HUES48 (cell line): ENCODE measurements at regions not wholly inside any gene's neighbourhood (a gene's known extent, or its start where the extent isn't known, plus 50 kb on each side); places are given as distances from the start of the nearest gene placed in this dataset.
"Not testable (repeated sequence)": the region's sequence is repeated elsewhere in the genome, so short reads cannot be mapped to it uniquely, and the experiment has no call there.

Source experiments
- H3K27ac ChIP-seq: one replicate; pipeline ENCODE4 v1.7.0; 2013; ENCODE audit warnings: low read depth, low read length, inconsistent platforms
- H3K27me3 ChIP-seq: 2 replicates; pipeline ENCODE4 v1.6.1; 2013; ENCODE audit warnings: mild to moderate bottlenecking, low read length; ENCODE audit not compliant: control insufficient read depth, insufficient read depth
- H3K36me3 ChIP-seq: 2 replicates; pipeline ENCODE4 v1.6.1; 2013; ENCODE audit warnings: low read length; ENCODE audit not compliant: control insufficient read depth, insufficient read depth
- H3K4me1 ChIP-seq: 2 replicates; pipeline ENCODE4 v1.6.1; 2013; ENCODE audit warnings: mild to moderate bottlenecking, low read length; ENCODE audit not compliant: control insufficient read depth, insufficient read depth
- H3K4me3 ChIP-seq: 2 replicates; pipeline ENCODE4 v1.5.1; 2013; ENCODE audit warnings: mild to moderate bottlenecking, low read depth, low read length
- H3K9ac ChIP-seq: 2 replicates; pipeline ENCODE4 v1.6.1; 2013; ENCODE audit warnings: mild to moderate bottlenecking, low read depth, low read length, moderate library complexity
- H3K9me3 ChIP-seq: 2 replicates; pipeline ENCODE4 v1.6.1; 2013; ENCODE audit warnings: low read length; ENCODE audit not compliant: control insufficient read depth, insufficient read depth

GRCh38 chr2:31698722-31699121 is 118.0 kb upstream of the SRD5A2 start:
- Histone ChIP-seq H3K9ac (no peak overlapping the region), H3K36me3 (no peaks in the 10 kb centered on the region), H3K9me3 (peaks cover 68% of the 10 kb centered on the region), H3K4me1 (no peaks in the 10 kb centered on the region), H3K4me3 (no peak overlapping the region; the same call in 1 of the 2 replicates), H3K27me3 (no peaks in the 10 kb centered on the region), H3K27ac (no peak overlapping the region)

GRCh38 chr2:31696068-31696467 is 115.3 kb upstream of the SRD5A2 start:
- H3K9ac ChIP-seq = no peak overlapping the region
- no peak overlapping the region for H3K4me3 ChIP-seq
- no peaks in the 10 kb centered on the region for H3K36me3 ChIP-seq
- peaks cover 81% of the 10 kb centered on the region for H3K9me3 ChIP-seq
- no peak overlapping the region for H3K27ac ChIP-seq
- H3K4me1 ChIP-seq = no peaks in the 10 kb centered on the region
- no peaks in the 10 kb centered on the region for H3K27me3 ChIP-seq

GRCh38 chr2:31694444-31694843 is 113.7 kb upstream of the SRD5A2 start:
- H3K27me3 ChIP-seq = no peaks in the 10 kb centered on the region
- H3K4me3 ChIP-seq = no peak overlapping the region; the same call in 1 of the 2 replicates

GRCh38 chr2:31693882-31694281 is 113.1 kb upstream of the SRD5A2 start:
- no peak overlapping the region for H3K27ac ChIP-seq
- no peaks in the 10 kb centered on the region for H3K36me3 ChIP-seq
- H3K4me1 ChIP-seq = no peaks in the 10 kb centered on the region
- no peaks in the 10 kb centered on the region for H3K27me3 ChIP-seq
- no peak overlapping the region for H3K9ac ChIP-seq
- H3K4me3 ChIP-seq = no peak overlapping the region
- peaks cover 84% of the 10 kb centered on the region for H3K9me3 ChIP-seq

More at GRCh38 chr2:31694444-31694843, 113.7 kb upstream of the SRD5A2 start:
- H3K9ac ChIP-seq = no peak overlapping the region
- no peaks in the 10 kb centered on the region for H3K36me3 ChIP-seq
- H3K4me1 ChIP-seq = no peaks in the 10 kb centered on the region
- H3K9me3 ChIP-seq = peaks cover 84% of the 10 kb centered on the region
- H3K27ac ChIP-seq = no peak overlapping the region

- H3K36me3 ChIP-seq = no peaks in the 10 kb centered on the region
- no peak overlapping the region for H3K27ac ChIP-seq
- no peak overlapping the region for H3K4me3 ChIP-seq
- no peak overlapping the region for H3K9ac ChIP-seq
- H3K9me3 ChIP-seq = peaks cover 79% of the 10 kb centered on the region
- no peaks in the 10 kb centered on the region for H3K4me1 ChIP-seq
- H3K27me3 ChIP-seq = no peaks in the 10 kb centered on the region
Observed at GRCh38 chr2:31688282-31688681, 107.5 kb upstream of the SRD5A2 start.

- not testable (repeated sequence) for H3K4me1 ChIP-seq, H3K27me3 ChIP-seq, H3K4me3 ChIP-seq, H3K27ac ChIP-seq, H3K36me3 ChIP-seq, H3K9ac ChIP-seq
- H3K9me3 ChIP-seq = peaks cover 48% of the 10 kb centered on the region
Observed at GRCh38 chr2:31683506-31683905, 102.8 kb upstream of the SRD5A2 start.

GRCh38 chr2:31675485-31675901 is 94.8 kb upstream of the SRD5A2 start:
- Histone ChIP-seq H3K9me3 (peaks cover 2% of the 10 kb centered on the region; the same call in 1 of the 2 replicates), H3K4me1 (no peaks in the 10 kb centered on the region; the same call in 1 of the 2 replicates), H3K27ac (no peak overlapping the region), H3K27me3 (no peaks in the 10 kb centered on the region), H3K9ac (no peak overlapping the region), H3K36me3 (no peaks in the 10 kb centered on the region), H3K4me3 (no peak overlapping the region)

GRCh38 chr2:31674446-31674845 is 93.7 kb upstream of the SRD5A2 start:
- Histone ChIP-seq H3K27me3 (no peaks in the 10 kb centered on the region), H3K4me3 (no peak overlapping the region)

GRCh38 chr2:31666878-31667277 is 86.1 kb upstream of the SRD5A2 start:
- Histone ChIP-seq H3K27me3 (no peaks in the 10 kb centered on the region), H3K4me3 (no peak overlapping the region), H3K9me3 (no peaks in the 10 kb centered on the region), H3K4me1 (no peaks in the 10 kb centered on the region), H3K9ac (no peak overlapping the region), H3K27ac (no peak overlapping the region), H3K36me3 (no peaks in the 10 kb centered on the region)

More at GRCh38 chr2:31674446-31674845, 93.7 kb upstream of the SRD5A2 start:
- Histone ChIP-seq H3K9me3 (no peaks in the 10 kb centered on the region), H3K4me1 (no peaks in the 10 kb centered on the region; the same call in 1 of the 2 replicates), H3K9ac (no peak overlapping the region), H3K36me3 (no peaks in the 10 kb centered on the region), H3K27ac (no peak overlapping the region)

GRCh38 chr2:31664949-31665724 is 84.4 kb upstream of the SRD5A2 start:
- Histone ChIP-seq H3K27ac (no peak overlapping the region), H3K4me3 (no peak overlapping the region), H3K36me3 (no peaks in the 10 kb centered on the region), H3K4me1 (no peaks in the 10 kb centered on the region), H3K27me3 (no peaks in the 10 kb centered on the region), H3K9ac (no peak overlapping the region), H3K9me3 (no peaks in the 10 kb centered on the region)

GRCh38 chr2:31660812-31661335 is 80.1 kb upstream of the SRD5A2 start:
- Histone ChIP-seq H3K27me3 (no peaks in the 10 kb centered on the region), H3K4me1 (no peaks in the 10 kb centered on the region), H3K4me3 (no peak overlapping the region), H3K36me3 (no peaks in the 10 kb centered on the region), H3K9me3 (no peaks in the 10 kb centered on the region), H3K9ac (no peak overlapping the region), H3K27ac (no peak overlapping the region)
